HUDEP-2 (cell line): ENCODE measurements at regions not wholly inside any gene's neighbourhood (a gene's known extent, or its start where the extent isn't known, plus 50 kb on each side); places are given as distances from the start of the nearest gene placed in this dataset.

Experiments
- DNase-seq, 76 experiments: peaks; one replicate each; lab custom pipeline; 2025; ENCODE audit not compliant: unreplicated experiment in 76 of 76; lab: John Stamatoyannopoulos, UW

DNA sequence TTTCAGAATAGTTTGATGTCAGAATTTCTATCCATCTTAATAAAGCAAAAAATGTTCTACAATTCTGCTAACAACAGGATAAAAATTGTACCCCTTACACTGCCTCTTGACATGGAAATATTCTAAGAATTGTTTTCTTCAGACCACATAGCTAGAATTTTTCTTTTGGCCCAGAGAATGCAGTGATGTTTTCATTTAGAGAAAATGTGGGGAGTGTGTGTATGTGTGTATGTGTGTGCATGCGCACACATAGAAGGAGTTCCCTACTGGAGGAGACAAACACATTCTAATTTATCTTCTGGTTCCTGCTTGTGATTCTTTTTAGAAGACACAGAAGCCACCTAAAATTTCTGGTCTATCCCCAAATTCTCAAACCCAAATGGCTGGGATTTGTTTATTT, 1145.7 kb downstream of the VRK1 start:
- no peak for DNase-seq

DNA sequence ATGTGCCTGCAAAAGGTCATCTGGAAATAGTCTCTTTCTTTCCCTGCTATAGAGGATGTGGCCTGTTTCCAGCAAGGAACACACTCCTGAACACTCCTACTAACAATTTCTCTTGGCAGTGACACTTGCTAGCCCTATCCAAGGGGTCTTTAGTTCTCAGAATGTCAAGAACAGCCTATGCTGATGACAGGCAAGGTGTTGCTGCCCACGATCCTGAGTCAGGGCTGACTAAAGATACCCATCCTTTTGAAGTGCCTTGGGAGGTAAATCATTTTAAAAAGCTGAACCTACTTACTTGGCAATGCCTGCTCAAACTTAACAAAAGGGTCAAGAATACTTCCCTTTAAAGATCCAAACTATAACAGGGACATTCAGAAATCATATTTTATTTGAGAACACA, 1146.4 kb downstream of the VRK1 start:
- no peak for DNase-seq

DNA sequence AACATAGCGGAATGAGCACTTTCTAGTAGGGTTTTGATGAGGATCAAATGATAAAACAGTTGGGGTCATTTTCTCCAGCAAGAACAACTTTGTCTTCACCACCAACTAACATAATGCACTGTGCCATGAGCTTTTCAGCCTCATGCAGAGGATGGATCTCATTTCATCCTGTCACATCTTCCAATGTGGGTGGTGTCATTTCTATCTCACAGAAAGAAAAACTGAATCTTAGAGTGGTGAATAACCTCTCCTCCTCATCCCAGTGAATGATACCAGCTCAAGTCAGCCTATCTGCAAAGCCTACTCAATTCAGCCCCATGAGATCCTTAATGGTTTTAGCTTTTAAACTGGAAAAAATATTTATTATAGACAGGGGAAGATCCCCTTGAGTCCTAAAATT, 1147.2 kb downstream of the VRK1 start:
- no peak for DNase-seq

DNA sequence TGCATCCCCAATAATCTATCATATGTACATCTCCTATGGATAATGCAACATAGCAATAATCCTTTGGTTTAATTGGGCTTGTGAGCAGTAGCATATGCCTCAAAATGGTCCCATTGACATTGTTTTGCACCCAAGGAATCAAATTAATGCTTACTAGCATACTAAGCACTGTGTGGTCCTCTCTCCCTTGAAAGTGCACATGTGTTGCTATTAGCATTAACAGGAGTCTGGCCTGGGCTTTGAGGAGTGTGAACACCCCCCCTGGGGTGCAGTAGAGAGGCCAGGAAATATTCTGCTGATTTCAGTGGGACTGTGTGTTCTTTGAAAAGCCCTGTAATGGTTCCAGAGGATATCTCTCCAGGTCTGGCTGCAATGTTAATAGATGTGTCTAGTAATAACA, 1148.4 kb downstream of the VRK1 start:
- no peak for DNase-seq

DNA sequence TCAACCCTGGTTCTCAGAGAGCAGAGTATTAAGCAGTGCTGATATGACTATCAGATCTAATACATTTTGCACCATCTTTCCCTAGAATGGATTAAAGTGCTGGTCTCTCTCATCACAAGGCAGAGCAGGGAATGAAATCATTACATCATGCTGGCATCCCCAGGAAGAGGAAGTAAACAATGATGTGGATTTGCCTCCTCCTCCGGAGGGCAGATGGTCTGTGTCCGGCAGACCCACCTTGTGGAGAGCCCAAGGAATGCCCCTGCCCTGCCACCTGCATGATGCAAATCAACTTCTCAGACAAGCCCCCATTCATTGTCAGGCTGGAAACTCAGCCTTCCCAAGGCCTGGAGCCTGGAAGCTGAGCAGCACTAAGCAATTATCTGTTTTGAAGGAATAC, 1149.1 kb downstream of the VRK1 start:
- DNase-seq, result no peak

DNA sequence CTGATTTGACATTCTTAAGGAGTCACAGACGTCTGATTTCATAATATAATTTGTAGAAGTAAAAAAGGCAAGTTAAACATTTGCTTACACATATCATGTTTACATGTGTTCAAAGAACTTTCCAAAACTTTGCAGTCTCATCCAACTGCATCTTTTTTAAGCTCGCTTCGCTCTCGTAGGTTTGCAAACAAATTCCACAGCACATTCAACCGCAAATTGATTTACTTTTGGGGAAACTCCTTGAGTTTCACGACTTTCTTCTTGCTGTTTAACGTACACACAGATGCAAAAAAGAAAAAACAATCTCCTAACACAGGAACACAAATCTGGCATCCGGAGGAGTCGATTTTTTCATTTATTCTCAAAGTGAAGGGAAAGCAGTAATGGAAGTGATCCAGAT, 1149.5 kb downstream of the VRK1 start:
- DNase-seq, result no peak

DNA sequence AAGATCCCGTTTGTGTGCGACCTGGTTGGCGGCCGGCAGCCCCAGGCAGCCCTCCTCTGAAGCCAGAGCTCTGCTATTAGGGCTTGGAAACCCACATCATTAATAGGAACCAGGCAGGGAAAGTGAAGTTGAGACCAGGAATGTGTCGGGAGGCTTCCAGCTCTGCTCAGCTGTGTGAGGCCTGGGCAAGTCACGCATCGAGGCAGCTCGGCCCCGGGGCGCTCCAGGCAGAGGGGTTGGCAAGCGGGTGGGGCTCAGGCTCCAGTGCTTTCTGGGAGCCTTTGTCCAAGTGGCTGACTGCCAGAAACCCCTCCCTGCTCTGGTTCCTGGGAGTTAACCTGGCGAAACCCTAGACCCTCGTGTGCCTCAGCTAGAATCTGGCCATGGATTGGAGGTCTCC, 1151.7 kb downstream of the VRK1 start:
- DNase-seq, result no peak

DNA sequence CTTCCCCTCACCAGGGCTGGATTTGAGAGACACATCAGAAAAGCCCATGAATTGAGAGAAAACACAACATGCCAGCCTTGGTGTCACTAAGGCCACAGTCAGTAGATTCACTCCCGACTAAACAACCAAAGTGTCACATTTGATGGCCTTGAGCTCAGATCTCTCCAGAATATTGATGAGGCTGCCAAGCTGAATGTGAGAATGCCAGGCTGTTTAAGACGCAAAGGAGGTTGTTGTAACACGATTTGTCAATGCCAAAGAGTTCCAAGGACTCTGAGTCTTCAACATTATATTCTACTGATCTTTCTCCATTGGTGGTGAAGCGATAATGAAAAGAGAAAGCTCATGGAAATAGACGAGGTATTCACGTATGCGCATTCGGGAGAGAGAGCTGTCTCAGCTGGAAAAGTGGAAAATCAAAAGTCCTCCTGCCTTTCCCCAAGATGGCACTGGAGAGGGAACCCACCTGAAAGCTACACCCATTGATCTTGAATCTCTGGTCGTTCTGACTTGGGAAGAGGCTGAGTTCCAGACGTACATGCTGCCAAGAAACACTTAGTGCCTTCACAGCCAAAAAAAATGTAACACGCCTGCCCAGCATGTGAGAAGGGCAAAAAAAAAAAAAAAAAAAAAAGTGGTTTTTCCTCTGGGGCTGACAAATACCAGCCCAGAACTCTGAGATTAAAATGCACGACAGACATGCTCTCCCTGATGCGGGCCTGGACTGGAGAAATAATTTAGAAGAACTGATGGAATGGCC, 1159.6 kb downstream of the VRK1 start:
- DNase-seq, result no peak

DNA sequence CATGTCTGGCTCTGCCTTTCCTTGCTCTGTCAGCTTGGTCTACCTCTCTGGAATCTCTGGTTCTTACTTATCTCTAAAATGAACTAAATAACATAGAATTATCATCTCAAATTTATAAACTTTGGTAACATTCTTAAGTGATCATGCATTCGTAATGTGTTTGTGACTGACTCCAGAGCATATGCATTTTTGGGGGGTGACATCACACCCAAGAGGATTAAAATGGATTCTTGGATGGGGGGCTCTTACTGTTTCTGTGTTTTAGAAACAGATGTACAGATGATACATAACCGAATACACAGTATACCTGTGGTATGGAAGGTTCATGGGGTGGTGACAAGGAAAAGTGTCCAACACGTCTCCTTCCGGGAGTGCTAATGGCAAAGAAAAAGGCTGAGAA, 1162.1 kb downstream of the VRK1 start:
- no peak for DNase-seq

DNA sequence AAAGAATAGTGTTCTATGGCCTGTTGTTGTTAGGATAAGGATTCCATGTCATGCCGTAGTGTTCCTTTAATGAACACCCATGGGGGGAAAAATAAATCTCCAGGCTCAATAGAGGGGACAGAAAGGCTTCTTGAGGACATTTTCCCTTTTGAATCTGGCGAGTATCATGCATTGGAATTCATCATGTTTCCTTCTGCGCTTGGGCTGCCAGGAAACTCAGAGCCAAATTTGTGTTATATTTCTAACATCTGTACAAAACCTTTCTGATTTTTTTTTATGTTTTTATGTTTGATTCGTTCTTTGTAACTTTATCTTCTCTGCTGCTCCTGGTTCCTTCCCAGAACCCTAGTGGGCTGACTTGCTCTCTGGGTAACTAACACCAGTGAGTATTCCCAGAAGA, 1163.3 kb downstream of the VRK1 start:
- DNase-seq, result no peak

DNA sequence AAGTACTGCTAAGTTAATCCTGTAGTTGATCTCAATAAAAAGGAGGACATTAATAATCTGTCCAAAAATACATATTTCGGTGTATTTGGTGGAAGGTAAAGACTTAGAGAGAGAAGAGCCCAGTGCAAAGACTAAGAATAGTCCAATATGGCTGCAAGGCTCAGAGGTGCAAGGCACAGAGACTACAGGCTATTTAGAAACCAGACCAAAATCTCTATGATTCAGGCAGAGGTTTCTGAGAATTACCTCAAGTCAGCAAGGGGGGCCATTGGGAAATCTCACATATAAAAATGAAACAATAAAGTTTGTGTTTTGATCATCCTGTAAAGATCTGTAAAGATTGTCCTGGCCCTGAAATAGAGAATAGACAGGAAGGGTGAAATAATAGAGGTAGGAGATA, 1173.0 kb downstream of the VRK1 start:
- no peak for DNase-seq

DNA sequence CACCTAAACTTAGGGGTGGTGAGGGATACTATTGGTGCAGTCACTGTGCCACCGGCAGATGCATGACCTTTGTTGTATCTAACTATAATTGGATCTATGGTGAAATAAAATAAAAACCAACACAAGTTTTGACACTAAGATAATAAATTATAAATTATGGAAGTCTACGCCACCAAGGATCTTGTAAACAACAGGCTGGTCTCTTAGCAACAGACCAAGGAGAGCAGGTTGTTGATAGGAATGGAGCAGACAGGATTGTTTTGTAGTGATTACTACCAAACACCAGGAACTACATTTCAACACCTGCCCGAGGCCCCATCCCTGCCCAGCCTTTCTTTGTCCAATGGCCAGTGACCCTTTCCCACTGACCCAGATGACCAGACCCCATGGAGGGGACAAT, 1178.0 kb downstream of the VRK1 start:
- no peak for DNase-seq

DNA sequence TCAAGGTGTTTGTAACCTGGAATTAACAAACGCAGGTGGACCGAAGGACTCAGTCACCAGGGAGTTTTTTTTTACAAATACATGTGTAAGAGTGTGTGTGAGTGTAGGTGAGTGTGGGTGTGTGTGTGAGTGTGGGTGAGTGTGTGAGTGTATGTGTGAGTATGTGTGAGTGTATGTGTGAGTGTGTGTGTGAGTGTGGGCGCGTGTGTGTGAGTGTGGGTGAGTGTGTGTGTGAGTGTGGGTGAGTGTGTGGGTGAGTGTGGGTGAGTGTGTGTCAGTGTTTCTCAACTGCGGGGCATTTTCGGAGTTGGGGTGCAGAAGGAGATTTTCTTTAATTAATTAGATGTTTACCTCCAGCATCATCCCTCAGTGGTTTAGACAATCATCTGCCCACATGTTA, 1178.8 kb downstream of the VRK1 start:
- no peak for DNase-seq

DNA sequence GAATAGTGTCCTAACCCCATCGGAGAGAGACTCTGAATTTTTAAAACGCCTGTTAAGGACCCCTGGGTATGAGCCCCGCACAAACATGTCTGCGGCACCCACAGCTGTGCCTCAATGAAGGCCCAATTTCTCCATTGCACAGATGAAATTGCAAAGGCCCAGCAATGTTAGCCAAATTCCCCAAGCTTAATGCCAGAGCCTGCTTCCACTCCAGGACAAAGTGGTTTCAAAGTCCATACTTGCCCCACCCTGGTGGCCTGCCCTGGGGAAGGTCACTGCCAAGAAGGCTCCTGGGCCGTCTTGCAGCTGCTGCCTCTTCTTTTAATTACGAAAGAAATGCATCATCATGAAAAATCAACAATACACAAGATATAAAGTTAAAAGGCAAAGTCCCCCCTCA, 1179.7 kb downstream of the VRK1 start:
- no peak for DNase-seq

DNA sequence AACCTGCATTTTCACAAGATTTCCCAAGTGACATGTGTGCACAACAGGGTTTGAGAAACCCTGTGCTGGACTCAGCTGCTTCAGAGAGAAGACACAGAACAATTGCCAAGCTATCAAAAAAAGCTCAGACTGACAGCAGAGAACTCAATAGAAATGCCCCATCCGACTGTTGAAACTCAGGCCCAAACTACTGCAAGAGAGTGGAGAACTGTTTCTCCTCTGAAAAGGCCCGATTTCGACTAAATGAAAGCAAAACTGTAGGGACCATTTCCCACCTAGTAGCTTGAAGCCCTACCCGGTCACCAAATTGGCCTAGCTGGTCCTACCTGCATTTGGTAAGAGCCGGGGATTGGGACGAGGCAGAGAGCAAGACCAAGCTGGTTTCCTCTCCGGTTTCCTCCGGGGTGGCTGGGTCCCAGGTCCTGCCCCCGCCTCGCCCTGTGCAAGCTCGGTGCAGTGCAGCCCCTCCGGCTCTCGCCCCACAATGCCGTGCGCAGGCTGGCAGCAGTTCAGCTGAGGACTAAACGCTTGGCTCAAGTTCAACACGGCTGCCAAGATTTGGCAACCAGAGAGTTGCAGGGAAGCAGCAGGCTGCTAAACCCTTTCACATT, 1180.6 kb downstream of the VRK1 start:
- peak in 1 of 76 experiments; percentile 1 for DNase-seq

DNA sequence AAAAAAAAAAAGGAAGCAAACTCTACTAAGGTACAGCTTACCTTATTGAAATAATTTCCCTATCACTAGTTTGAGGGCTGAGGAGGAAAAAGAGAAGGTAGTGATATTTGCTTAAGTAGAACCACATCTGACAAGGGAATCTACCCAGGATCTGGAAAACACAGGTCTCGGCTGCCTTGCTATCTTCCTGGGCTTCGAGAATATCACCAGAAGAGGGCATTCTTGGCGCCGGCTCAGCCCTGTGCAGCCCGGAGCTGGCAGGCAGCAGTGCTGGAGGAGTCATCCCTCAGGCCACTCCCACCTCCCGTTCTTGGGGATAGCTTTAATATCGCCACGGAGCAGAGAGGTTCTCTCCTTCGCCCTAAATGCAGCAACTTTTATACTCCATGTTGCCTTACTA, 1181.2 kb downstream of the VRK1 start:
- peak in 48 of 76 experiments; percentile 1 to 55 (median 14) for DNase-seq

DNA sequence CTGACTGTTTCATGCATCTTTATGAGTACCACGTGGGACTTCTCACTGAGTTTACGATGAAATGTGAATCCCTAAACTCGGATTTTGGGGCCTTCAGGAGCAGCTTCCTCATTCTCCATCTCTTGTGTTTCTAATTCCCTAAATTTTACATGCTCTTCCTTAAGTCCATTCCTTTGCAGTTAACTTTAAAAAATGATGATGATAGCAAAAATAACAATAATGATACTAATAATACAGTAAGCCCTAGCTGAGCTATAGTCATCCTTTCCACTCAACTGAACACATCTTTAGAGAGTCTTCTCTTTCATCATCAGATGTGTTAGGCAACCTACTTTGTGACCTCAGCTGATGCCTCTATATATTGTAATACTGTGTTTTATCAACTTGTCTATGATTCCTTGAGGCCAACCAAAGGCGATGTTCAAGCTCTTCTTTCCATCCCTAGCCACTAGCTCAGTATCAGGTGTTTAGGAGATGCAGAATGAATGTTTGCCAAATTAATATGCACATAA, 1196.4 kb downstream of the VRK1 start:
- no peak for DNase-seq

DNA sequence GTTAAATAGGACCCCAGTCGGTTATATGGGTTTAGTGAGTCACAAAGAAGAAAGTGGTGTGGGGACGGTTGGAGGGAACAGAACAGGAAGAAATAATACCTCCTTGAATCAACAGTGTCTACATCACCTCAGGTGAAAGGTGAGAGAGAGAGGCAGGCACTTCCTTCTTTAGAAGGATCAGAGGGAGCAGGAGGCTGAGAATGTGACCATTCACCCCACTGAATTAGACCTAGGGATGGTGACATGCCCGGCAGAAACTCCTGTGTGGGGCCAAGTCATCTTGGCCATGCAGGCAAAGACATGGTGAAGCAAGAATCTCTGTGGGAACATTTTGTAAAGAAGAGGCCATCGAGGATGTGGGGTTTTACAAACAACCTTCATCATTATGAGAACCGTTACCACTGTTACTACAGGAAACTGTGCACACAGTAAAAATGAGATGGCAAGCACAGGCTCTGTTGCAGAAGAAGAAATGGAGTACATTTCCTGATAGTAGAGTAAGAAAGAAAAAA, 1196.9 kb downstream of the VRK1 start:
- DNase-seq, result no peak

DNA sequence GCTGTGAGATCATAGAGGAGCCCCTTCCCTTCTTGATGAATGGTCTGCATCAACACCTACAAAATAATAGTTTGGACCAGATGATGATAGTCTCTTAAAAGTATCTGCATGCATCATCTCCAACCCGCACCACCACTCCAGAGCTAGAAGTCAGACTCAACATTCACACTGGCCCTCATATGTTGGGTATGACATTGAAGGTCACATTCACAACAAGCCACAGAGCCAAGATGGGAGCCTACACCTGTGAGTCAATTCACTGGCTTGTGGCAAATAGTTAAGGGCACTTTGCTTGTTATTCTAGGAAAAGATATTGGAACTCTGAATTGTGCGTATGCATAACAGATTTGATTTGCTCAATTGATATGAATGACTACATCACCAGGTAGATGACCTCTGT, 1197.9 kb downstream of the VRK1 start:
- DNase-seq, result no peak

DNA sequence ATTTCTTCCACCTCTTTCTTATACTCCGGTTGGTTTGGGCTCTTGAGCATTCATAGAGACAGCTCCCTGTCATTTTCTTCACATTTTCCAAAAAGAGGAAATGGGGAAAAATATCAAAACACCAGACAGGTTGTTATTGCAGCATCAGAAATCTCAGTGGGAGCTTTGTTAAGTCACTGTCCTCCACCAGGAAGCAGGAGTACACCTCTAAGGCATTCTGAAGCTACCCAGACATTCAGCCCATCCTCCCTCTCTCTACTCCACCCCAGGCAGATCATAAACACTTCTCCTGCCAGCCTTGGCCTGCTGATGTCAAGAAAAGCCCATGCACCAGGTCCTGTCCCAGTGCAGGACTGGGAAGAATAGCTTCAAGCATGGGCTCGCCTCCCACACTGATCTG, 1198.3 kb downstream of the VRK1 start:
- DNase-seq, result no peak

DNA sequence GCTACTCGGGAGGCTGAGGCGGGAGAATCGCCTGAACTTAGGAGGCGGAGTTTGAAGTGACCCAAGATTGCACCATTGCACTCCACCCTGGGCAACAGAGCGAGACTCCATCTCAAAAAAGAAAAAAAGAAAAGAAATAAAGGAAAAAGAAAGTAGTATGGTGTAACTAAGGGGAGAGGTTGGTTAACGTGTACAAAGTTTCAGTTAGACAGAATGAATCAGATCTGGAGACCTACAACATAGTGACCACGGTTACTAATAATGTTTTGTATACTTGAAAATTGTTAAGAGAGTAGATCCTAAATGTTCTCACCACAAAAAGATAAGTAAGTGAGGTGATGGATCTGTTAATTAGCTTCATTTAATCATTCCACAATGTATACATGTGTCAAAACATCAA, 1208.8 kb downstream of the VRK1 start:
- DNase-seq, result no peak

DNA sequence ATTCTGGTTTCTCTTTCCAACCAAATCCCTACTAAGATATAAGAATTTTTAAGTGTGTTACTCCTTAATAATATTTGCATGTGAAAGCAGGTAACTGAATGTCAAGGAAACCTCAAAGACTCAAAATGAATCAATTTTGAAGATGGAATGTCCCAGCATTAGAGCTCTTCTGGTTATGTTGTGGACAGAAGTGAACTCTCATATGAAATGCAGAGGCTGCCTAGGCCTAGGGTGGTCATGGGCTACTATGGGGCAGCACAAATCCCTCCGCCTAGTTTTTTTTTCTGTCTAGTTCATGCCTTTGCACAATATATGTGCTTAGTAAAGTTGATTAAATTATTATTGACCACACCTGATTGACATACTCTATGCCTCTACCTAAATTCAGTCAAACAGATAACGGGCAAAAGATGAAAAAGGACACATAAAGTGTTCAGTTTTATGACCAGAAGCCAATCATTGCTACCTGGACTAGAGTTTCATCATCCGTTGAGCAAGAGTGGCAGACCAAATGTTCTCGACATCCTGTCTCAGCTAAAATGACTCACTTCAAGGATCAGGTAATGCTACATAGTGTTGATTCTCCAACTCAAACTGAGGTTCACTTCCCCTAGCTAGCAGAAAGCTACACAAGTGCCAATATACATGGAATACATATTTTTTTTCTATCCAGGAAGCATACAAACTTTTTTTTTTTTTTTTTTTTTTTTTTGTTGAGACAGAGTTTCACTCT, 1211.4 kb downstream of the VRK1 start:
- no peak for DNase-seq
